HT1080 (cell line): ENCODE measurements at regions not wholly inside any gene's neighbourhood (a gene's known extent, or its start where the extent isn't known, plus 50 kb on each side); places are given as distances from the start of the nearest gene placed in this dataset.
"Not testable (repeated sequence)": the region's sequence is repeated elsewhere in the genome, so short reads cannot be mapped to it uniquely, and the experiment has no call there.

Experiments used
- DNase-seq: peaks from one replicate; pipeline ENCODE4 v3.0.0-alpha.2; 2015; ENCODE audit warnings: low read depth

GRCh38 chr9:41839786-41840185 lies 289.4 kb downstream of the CNTNAP3B start:
- not testable (repeated sequence) for DNase-seq

GRCh38 chr9:41838953-41839352 lies 290.3 kb downstream of the CNTNAP3B start:
- DNase-seq = not testable (repeated sequence)

- not testable (repeated sequence) for DNase-seq
These were observed 290.7 kb downstream of the CNTNAP3B start for GRCh38 chr9:41838562-41838851.

GRCh38 chr9:41837684-41838561 lies 291.3 kb downstream of the CNTNAP3B start:
- DNase-seq = not testable (repeated sequence)

DNA sequence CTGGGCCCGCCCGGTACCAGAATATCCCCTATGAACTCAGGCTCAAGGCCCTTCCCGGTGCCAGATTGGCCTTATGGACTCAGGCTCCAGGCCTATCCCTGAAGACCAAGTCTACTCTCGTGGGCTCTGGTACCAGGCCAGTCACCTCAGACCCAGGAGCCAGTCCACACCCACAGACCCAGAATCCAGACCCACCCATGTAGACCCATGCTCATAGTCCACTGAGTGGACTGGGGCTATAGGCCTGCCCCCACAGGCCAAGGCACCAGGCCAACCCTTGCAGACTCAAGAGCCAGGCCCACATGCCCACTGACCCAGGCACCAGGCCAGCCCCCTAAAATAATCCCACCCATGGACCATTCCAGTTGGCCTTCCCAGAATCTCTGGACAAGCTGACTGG lies 296.1 kb downstream of the CNTNAP3B start:
- DNase-seq = not testable (repeated sequence)

- DNase-seq = not testable (repeated sequence)
These were observed 304.5 kb downstream of the CNTNAP3B start for GRCh38 chr9:41824723-41825122.

DNA sequence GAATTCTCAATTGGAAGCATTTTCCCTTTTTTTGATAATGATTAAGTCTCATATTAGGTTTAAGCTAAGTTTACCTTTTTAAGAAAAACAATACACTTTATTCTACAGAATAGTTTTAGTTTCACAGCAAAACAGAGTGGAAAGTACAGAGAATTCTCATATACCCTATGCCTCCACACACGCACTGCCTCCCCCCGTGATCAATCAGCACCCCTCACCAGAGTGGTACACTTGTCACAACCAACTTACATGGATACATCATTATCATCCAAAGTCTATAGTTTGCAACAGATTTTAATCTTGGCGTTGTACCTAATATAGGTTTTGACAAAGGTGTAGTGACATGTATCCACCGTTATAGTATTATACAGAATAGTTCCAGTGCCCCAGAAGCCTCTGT lies 326.5 kb downstream of the CNTNAP3B start:
- DNase-seq = not testable (repeated sequence)

- peak; percentile 17 for DNase-seq
These were observed 330.5 kb downstream of the CNTNAP3B start for GRCh38 chr9:41798684-41799083.

- peak; percentile 84 for DNase-seq
These were observed 338.4 kb downstream of the CNTNAP3B start for GRCh38 chr9:41790719-41791363.

- DNase-seq = not testable (repeated sequence)
These were observed 339.2 kb downstream of the CNTNAP3B start for GRCh38 chr9:41790007-41790406.

DNA sequence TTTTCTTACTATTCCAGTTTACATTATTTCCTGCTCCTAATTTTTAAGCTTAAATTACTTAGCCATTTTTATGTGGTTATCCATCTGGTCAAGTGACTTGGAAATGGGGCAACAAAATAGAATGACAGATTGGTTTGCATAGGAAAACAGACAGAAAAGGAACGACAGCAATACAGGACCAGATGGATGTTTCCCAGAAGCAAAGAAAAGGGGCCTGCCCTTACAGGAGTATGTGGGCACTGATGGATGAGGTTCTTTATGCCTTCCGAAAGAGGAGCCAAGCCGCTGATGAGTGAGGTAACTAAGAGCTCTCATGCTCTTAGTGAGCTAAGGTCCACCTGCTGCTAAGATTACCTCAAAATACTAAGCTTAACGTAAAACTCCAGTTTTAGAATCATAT lies 339.8 kb downstream of the CNTNAP3B start:
- DNase-seq = not testable (repeated sequence)

- DNase-seq = not testable (repeated sequence)
These were observed 341.3 kb downstream of the CNTNAP3B start for GRCh38 chr9:41787951-41788350.

DNA sequence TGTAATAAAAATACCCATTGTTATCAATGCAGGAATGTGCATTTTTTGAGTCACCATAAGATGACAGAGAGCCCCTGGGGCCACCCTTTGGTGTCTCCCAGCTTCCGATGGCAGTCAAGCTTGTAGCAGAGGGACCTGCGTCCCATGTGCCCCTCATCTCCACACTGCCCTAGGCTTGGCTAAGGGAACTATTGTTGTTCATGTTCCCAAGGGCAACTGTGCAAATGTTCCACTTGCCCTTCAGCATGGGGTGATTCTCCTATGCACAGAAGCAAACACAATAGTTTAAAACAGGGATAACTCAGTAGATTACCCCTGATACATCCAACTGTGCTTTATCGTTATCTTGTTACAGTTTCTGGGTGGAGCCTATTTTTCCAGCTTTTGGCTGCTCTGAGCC lies 342.0 kb downstream of the CNTNAP3B start:
- DNase-seq = not testable (repeated sequence)

- not testable (repeated sequence) for DNase-seq
These were observed 345.2 kb downstream of the CNTNAP3B start for GRCh38 chr9:41784006-41784405.

- DNase-seq = not testable (repeated sequence)
These were observed 346.0 kb downstream of the CNTNAP3B start for GRCh38 chr9:41783070-41783810.

GRCh38 chr9:41781899-41782298 lies 347.3 kb downstream of the CNTNAP3B start:
- DNase-seq = not testable (repeated sequence)

GRCh38 chr9:41779897-41780406 lies 349.3 kb downstream of the CNTNAP3B start:
- DNase-seq = not testable (repeated sequence)

- DNase-seq = not testable (repeated sequence)
These were observed 350.0 kb downstream of the CNTNAP3B start for GRCh38 chr9:41779192-41779591.

DNA sequence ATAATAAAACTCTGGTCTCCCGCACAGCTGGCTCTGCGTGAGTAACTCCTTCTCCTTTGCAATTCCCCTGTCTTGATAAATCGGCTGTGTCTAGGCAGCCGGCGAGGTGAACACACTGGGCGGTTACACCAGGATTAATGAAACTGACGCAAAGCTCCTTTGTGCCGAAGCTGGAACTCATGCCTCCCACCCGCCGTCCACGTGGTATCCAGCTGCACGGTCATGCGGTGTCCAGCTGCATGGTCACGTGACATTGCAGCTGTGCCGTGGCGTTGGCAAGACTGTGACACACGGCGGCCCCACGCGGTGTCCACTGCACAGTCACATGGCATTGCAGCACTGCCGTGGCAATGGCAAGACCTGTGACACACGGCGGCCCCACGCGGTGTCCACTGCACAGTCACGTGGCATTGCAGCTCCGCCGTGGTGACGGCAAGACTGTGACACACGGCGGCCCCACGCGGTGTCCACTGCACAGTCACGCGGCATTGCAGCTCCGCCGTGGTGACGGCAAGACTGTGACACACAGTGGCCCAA lies 350.6 kb downstream of the CNTNAP3B start:
- DNase-seq = not testable (repeated sequence)

- DNase-seq = not testable (repeated sequence)
These were observed 351.7 kb downstream of the CNTNAP3B start for GRCh38 chr9:41777536-41777935.

- not testable (repeated sequence) for DNase-seq
These were observed 356.7 kb downstream of the CNTNAP3B start for GRCh38 chr9:41772541-41772940.
